ENCODE measurements at regions not wholly inside any gene's neighbourhood (a gene's known extent, or its start where the extent isn't known, plus 50 kb on each side); places are given as distances from the start of the nearest gene placed in this dataset.
A peak's percentile ranks its signal among the peaks of the same experiment; 100 is the strongest.

DNA sequence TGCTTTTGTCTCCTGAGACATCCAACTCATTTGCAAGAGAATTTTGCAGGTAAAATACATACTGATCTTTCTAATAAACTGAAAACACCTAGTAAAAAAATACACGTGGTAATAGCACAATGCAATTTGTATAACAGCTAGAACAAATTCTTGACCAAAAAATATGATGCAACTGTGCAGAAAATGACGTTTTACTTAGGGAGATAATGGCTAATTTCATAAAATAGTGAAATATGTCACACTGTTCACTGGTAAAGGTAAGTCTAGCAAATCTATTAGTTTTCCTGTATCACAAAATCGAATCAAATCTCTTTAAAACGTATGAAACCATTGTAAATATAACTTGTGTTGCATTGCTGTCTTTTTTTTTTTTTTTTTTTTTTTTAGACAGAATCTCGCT lies 130.0 kb downstream of the VPREB1 start:
- Histone ChIP-seq H2AFZ (ENCODE audit: low read depth, low read length) (no peak overlapping the region), H3K9ac (ENCODE audit: insufficient read depth in 1 of 2, low read depth in 2 of 2, low read length in 2 of 2) (no peak overlapping the region), H3K4me2 (ENCODE audit: insufficient read depth, low read length) (no peak overlapping the region), H3K27ac (ENCODE audit: extremely low read depth, low read depth, low read length) (no peak overlapping the region), H3K27me3 (ENCODE audit: control insufficient read depth in 2 of 2, insufficient read depth in 2 of 2, low read length in 2 of 2) (peaks cover 2 to 42% of the 10 kb centered on the region in 2 experiments; a peak in 3 of 5 replicates), H3K79me2 (ENCODE audit: control insufficient read depth, insufficient read depth, low read length) (no peaks in the 10 kb centered on the region), H3K4me3 (no peak overlapping the region), H4K20me1 (replicated peaks; ENCODE audit: control insufficient read depth, insufficient read depth, low read length) (peaks cover 18% of the 10 kb centered on the region), H3K36me3 (ENCODE audit: control insufficient read depth, insufficient read depth, low read length) (no peaks in the 10 kb centered on the region), H3K4me1 (replicated peaks in 1 of 2; ENCODE audit: control insufficient read depth in 2 of 2, insufficient read depth in 2 of 2, low read length in 2 of 2) (no peaks in the 10 kb centered on the region), H3K9me3 (replicated peaks; ENCODE audit: control insufficient read depth, insufficient read depth, low read depth, low read length) (no peaks in the 10 kb centered on the region), H3K9me1 (ENCODE audit: control insufficient read depth, insufficient read depth, low read length) (no peaks in the 10 kb centered on the region)
- FAIRE-seq: no peak
- in situ Hi-C loops (cut with MboI): no loop called here
- ChIA-PET POLR2A (interaction anchor here (1.4 to 2.3 kb wide), 4 partner anchors 15 to 30 kb away, joined by 3 to 9 read pairs (median 6); no protein-coding TSS in a partner anchor), CTCF (ENCODE audit: low intra/inter-chr PET ratio) (interaction anchor here (1.3 kb wide), 1 partner anchor 10 kb away, joined by 4 read pairs; no protein-coding TSS in a partner anchor)
- no peak for DNase-seq (ENCODE audit: extremely low read depth in 1 of 4, low spot score in 3 of 4)
- no peak for ATAC-seq
- under 1% methylated on average over 5 of the region's 5 CpGs for WGBS (ENCODE audit: insufficient coverage, low coverage, missing lambda C conversion rate)
- BruUV-seq (replicated peaks): no TSS peak
- intact Hi-C loops (cut with micrococcal nuclease): no loop called here
- TF ChIP-seq MYC (IDR thresholded peaks at IDR 0.05; ENCODE audit: low read depth, low read length) (no peak), MYC (CRISPR knock-in tag; IDR thresholded peaks at IDR 0.05; ENCODE audit: borderline replicate concordance, low read depth) (peak; percentile 41; the same call in 1 of the 2 replicates), CHD4 (IDR thresholded peaks at IDR 0.05; ENCODE audit: insufficient read depth, insufficient replicate concordance, low read depth, low read length, poor library complexity, severe bottlenecking) (no peak), CEBPB (tag; IDR thresholded peaks at IDR 0.05) (peak; percentile 74), NBN (IDR thresholded peaks at IDR 0.05; ENCODE audit: low read depth) (no peak), LCOR (CRISPR knock-in tag; IDR thresholded peaks at IDR 0.05) (no peak), L3MBTL2 (IDR thresholded peaks at IDR 0.05) (no peak), ZNF695 (CRISPR knock-in tag; IDR thresholded peaks at IDR 0.05) (no peak), TCF7 (IDR thresholded peaks at IDR 0.05; ENCODE audit: borderline replicate concordance) (no peak), ZNF23 (CRISPR knock-in tag; IDR thresholded peaks at IDR 0.05) (no peak), GTF2E2 (tag; IDR thresholded peaks at IDR 0.05) (no peak), KAT7 (CRISPR knock-in tag; IDR thresholded peaks at IDR 0.05; ENCODE audit: borderline replicate concordance) (no peak), CREB1 (IDR thresholded peaks at IDR 0.05) (no peak), CREB1 (CRISPR knock-in tag; IDR thresholded peaks at IDR 0.05) (no peak), HDAC3 (IDR thresholded peaks at IDR 0.05; ENCODE audit: borderline replicate concordance, partially characterized antibody) (no peak), ATF1 (CRISPR knock-in tag; IDR thresholded peaks at IDR 0.05) (no peak), ATF1 (tag; IDR thresholded peaks at IDR 0.05) (0 out of 2 replicates have a peak, but pooled peaks have one; percentile 16), ZSCAN32 (CRISPR knock-in tag; IDR thresholded peaks at IDR 0.05) (peak; percentile 78; the same call in 1 of the 2 replicates)
- TF ChIP-seq, protein P1, sequence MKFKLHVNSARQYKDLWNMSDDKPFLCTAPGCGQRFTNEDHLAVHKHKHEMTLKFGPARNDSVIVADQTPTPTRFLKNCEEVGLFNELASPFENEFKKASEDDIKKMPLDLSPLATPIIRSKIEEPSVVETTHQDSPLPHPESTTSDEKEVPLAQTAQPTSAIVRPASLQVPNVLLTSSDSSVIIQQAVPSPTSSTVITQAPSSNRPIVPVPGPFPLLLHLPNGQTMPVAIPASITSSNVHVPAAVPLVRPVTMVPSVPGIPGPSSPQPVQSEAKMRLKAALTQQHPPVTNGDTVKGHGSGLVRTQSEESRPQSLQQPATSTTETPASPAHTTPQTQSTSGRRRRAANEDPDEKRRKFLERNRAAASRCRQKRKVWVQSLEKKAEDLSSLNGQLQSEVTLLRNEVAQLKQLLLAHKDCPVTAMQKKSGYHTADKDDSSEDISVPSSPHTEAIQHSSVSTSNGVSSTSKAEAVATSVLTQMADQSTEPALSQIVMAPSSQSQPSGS (CRISPR knock-in tag; IDR thresholded peaks at IDR 0.05): no peak
- TF ChIP-seq, protein P2, sequence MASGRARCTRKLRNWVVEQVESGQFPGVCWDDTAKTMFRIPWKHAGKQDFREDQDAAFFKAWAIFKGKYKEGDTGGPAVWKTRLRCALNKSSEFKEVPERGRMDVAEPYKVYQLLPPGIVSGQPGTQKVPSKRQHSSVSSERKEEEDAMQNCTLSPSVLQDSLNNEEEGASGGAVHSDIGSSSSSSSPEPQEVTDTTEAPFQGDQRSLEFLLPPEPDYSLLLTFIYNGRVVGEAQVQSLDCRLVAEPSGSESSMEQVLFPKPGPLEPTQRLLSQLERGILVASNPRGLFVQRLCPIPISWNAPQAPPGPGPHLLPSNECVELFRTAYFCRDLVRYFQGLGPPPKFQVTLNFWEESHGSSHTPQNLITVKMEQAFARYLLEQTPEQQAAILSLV (tag; IDR thresholded peaks at IDR 0.05): peak; percentile 61; the same call in 1 of the 2 replicates
- TF ChIP-seq, protein P3, sequence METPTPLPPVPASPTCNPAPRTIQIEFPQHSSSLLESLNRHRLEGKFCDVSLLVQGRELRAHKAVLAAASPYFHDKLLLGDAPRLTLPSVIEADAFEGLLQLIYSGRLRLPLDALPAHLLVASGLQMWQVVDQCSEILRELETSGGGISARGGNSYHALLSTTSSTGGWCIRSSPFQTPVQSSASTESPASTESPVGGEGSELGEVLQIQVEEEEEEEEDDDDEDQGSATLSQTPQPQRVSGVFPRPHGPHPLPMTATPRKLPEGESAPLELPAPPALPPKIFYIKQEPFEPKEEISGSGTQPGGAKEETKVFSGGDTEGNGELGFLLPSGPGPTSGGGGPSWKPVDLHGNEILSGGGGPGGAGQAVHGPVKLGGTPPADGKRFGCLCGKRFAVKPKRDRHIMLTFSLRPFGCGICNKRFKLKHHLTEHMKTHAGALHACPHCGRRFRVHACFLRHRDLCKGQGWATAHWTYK (CRISPR knock-in tag; IDR thresholded peaks at IDR 0.05): no peak
